Hematopoietic multipotent progenitor cell (in vitro differentiated cells): ENCODE measurements at regions not wholly inside any gene's neighbourhood (a gene's known extent, or its start where the extent isn't known, plus 50 kb on each side); places are given as distances from the start of the nearest gene placed in this dataset.
A peak's percentile ranks its signal among the peaks of the same experiment; 100 is the strongest.
"Not testable (repeated sequence)": the region's sequence is repeated elsewhere in the genome, so short reads cannot be mapped to it uniquely, and the experiment has no call there.

Source experiments
- DNase-seq, 3 donors: peaks; one replicate each; pipeline ENCODE4 v3.0.0-alpha.2; 2011 to 2015; ENCODE audit warnings: low read depth in 2 of 3, low spot score in 2 of 3

- DNase-seq, result no peak
These were observed 132.6 kb upstream of the MAP1LC3B2 start for GRCh38 chr12:116426391-116427136.

GRCh38 chr12:116427200-116427930 lies 131.8 kb upstream of the MAP1LC3B2 start:
- no peak for DNase-seq

DNA sequence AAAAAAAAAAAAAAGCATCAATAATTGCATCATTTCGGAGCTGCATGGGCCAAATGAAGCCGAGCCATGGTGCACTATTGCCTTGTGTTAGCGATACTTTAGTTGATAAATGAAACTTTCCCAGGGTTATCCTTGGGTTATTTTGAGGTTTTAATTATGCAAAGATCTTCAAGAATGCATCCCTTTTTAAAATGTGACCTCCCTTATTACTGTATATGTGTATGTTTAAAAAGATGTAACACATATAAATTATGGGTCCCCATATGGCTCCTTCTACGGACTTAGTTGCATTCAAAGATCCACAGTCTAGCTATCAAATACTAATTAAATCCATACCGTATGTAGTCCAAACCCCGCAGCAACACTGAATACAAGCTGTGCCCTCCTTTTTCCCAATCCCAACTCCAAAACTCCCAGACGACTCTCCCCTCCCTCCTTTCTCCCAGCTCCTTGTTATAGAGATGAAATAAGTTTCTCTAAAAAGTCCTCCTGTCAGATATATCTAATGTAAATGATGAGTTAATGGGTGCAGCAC lies 129.3 kb upstream of the MAP1LC3B2 start:
- no peak for DNase-seq

GRCh38 chr12:116430911-116431565 lies 128.1 kb upstream of the MAP1LC3B2 start:
- DNase-seq, result no peak

- no peak for DNase-seq
These were observed 127.4 kb upstream of the MAP1LC3B2 start for GRCh38 chr12:116431677-116432300.

- no peak for DNase-seq
These were observed 126.8 kb upstream of the MAP1LC3B2 start for GRCh38 chr12:116432314-116432750.

DNA sequence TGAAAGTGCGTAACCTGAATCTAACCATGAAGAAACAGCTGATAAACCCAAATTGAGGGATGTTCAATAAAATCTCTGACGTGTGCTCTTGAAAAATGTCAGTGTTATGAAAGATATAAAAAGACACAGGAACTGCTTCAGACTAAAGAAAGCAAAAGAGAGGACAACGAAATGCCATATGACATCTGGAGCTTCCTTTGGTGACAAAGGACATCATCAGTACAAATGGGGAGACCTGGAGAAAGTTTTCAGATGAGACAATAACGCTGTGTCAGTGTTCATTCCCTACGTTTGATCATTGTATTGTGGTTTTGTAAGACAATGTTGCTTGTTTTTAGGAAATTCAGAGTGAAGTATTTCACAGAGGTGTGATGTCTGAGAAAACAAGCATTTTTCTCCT lies 125.9 kb upstream of the MAP1LC3B2 start:
- DNase-seq, result no peak

- DNase-seq, result no peak
These were observed 124.8 kb upstream of the MAP1LC3B2 start for GRCh38 chr12:116434155-116435011.

DNA sequence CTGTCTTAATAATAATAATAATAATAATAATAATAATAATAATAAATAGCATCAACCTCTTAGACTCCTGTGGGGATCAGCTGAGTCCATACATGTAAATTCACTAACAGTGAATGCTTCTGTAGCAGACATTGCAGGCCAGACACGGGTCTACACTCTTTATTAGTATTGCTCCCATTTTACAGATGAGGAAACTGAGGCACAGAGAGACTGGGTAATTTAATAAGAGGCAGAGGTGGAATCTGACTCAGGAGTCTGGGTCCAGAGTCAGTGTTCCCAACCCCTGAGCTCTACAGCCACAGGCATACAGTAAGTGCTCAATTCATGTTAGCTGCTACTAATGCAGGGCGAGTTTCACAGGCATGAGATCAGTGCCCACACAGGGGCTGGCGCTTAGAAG lies 123.2 kb upstream of the MAP1LC3B2 start:
- no peak for DNase-seq

DNA sequence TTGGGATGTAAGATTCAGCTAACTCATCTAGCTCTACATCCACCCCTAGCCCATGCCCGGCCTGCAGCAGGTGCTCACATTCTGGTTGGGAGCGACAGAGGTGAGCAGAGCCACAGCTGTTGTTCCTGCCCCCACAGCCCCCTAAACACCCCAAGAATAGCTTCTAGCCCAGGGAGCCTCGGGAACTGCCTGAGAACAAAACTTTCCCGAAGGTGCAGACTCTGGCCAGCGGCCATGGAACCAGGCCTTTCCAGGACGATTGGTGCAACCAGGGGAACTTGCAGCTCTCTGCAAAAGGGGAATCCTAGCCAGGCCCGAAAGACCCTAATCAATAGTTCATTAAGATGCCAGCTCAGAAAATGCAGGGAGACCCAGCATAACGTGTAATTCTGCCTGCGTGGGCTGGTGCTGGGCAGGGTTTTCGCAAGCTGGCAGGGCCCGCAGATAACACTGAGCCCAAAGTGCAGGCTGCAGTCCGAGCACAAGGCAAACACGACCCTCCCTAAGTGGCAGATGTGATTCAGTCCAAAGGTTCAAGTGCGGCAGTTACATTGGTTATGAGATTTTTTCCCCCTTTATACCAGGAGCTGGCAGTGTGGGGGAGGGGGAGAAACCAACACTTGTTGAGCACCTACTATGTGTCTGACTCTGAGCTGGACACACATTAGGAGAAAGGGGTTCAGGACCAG lies 122.5 kb upstream of the MAP1LC3B2 start:
- no peak for DNase-seq

DNA sequence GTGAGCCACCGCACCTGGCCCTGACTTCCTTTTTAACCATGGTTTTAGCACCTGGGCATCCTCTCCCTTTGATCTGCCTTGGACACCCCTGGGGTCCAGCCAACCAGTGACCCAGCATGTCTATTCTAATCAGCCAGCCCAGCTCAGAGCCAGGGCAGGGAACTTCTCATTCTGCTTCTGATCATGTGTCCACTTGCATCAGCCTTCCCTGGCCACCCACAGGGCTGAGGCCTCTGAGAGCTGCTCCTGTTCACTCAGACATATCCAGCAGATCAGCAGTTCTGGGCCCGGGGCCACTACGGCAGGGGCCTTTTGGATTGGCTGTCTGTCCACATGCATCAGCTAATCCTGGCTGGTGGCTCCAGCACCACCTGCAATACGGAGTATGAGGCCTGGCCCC lies 117.9 kb upstream of the MAP1LC3B2 start:
- no peak for DNase-seq

DNA sequence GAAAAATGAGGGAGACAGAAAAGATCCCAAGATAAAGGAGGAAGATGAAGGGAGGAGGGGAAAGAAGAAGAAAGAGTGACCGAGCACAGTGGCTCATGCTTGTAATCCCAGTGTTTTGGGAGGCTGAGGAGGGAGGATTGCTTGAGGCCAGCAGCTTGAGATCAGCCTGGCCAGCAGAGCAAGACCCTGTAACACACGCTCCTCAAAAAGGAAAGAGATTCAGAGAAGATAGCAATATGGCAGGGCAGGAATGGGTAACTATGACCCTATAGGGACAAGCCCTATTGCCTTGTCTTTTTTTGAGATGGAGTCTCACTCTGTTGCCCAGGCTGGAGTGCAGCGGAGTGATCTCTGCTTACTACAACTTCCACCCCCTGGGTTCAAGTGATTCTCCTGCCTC lies 116.9 kb upstream of the MAP1LC3B2 start:
- no peak for DNase-seq

- DNase-seq, result no peak
These were observed 116.2 kb upstream of the MAP1LC3B2 start for GRCh38 chr12:116442946-116443345.

DNA sequence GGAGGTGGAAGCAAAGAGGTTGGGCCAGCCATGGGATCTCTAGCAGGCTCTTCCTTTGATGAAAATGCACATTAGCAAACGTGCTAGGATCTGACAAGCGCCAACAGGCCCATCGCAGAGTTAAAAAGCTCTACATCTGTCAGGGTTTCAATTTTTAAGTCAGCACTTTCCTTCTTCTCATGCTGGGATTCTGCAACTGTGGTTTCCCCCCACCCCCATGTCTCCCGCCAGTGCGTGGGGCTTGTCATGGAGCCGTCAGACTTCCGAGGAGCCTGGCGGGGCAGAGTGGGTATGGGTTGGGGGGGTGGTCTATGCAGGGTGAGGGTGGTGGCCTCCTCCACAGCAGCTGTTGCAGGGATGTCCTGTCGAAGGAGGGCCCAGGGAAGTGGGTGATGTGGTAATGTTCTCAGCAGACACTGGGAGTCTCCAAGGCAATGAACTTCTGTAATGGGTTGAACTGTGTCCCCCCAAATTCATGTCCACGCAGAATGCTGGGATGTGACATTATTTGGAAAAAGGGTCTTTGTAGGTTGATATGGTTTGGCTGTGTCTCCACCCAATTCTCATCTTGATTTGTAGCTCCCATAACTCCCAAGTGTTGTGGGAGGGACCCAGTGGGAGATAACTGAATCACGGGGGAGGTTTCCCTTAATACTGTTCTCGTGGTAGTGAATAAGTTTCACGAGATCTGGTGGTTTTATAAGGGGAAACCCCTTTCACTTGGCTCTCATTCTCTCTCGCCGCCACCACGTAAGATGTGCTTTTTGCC lies 115.2 kb upstream of the MAP1LC3B2 start:
- peak in 2 of 3 donors; percentile 59 to 79 for DNase-seq

DNA sequence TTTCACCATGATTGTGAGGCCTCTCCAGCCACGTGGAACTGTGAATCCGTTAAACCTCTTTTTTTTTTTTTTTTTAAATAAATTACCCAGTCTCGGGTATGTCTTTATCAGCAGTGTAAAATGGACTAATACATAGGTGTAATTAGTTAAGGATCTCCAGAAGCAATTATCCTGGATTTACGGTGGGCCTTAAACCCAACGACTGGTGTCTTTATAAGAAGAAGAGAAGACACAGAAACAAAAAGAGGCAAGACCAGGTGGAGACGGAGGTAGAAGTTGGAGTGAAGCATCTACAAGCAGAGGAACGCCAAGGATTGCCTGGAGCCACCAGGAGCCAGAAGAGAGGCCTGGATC lies 114.6 kb upstream of the MAP1LC3B2 start:
- no peak for DNase-seq

DNA sequence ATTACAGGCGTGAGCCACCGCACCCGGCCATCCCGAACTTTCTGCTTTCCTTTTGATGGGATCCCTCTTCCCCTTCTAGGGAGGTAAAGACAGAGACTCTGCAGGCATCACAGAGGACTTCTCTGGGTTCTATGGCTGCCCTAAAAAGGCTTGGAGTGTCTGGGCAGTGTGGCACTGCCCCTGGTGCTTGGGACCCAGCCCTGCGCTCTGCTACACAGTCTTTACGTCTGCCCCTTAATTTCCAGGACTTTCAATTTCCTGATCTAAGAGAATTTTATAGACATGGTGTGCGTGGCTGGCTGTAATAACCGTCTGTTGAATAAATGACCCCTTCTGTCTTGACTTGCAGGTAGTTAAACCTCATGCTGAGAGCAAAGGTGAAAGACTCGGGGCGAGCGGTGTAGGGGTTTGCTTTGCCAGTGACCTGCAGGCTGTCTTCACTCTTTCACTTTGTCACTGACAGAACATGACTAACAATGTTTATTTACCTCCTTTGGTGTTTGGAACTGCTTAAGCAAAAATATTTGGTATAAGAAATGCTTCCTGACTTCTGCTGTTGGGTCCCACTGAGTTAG lies 110.9 kb upstream of the MAP1LC3B2 start:
- no peak for DNase-seq

DNA sequence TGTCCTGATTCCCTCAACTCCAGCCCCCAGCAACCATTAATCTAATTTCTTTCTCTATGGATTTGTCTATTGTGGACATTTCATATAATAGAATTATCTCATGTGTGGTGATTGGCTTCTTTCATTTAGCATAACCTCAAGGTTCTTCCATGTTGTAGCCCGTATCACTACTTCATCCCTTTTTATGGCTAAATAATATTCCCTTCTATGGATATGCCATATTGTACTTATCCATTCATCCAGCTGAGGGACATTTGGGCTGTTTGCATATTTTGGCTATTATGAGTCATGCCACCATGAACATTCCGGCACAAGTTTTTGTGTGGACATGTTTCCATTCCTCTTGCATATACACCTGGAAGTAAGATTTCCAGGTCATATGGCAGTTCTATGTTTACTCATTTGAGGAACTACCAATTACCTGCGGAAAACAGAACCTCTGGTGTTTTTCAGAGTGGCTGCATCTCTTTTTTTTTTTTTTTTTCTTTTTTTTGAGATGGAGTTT lies 108.7 kb upstream of the MAP1LC3B2 start:
- no peak for DNase-seq

DNA sequence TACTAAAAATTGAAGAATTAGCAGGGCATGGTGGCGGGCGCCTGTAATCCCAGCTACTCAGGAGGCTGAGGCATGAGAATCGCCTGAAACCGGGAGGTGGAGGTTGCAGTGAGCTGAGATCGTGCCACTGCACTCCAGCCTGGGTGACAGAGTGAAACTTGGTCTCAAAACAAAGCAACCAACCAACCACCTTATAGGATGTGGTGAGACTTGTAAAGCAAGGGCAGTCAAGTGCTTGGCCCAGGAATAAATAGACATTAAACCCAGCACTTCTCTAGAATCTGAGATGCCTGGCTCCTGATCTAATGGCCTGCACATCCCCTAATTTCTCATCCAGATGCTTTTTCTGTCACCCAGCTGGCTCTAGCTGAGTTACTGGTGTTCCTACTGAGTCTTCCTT lies 106.2 kb upstream of the MAP1LC3B2 start:
- DNase-seq, result not testable (repeated sequence)
